ENCODE measurements at regions not wholly inside any gene's neighbourhood (a gene's known extent, or its start where the extent isn't known, plus 50 kb on each side); places are given as distances from the start of the nearest gene placed in this dataset.

DNA sequence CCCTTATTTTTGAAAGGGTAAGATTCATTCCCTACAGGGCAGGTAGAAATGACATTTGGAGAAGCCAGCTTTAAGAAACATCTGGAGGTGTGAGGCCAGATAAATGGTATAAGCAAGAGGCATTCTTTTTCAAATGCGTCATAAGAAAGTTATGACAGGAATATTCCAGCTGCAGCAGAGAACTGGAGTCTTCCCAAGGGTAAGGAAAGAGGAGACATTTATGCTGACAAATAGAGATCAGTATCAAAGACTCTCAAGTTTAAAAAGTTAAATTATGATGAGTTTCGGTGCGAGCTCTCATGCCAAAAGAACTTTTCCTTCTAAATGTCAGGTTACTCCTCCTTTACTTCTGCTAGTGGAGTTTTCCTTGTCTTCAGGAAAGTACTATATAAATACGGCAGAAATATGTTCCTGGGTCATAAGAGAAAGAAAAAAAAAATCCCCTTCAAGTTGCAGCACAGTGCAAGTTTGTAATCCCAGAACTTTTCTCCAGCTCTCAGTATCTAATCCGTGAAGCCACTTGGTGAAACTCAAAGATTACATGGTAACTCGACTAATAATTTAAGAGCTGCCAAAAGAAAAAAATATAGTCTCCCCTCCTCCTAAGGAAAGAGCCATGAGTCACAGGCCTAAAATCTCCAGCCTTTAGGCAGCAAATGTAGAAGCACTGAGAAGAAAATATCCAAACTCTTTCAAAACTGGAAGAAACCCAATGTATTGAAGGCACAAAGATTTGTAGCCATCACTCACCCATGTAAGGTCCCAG is 428.1 kb downstream of the MEIS1 start:
- Histone ChIP-seq H3K27ac (replicated peaks in 1 of 4) (peak overlapping the region; percentile 70 to 83 (median 81)), H3K4me3 (peak overlapping the region in 2 of 4 donors; percentile 6 to 24), H3K27me3 (no peaks in the 10 kb centered on the region), H3K9me3 (no peaks in the 10 kb centered on the region), H3K4me1 (peaks cover 0 to 58% (median 46%) of the 10 kb centered on the region in 4 donors), H3K36me3 (no peaks in the 10 kb centered on the region)
- DNase-seq (ENCODE audit: extremely low spot score): no peak
- peak in 1 of 2 donors; percentile 58 for TF ChIP-seq POLR2AphosphoS5 (IDR thresholded peaks at IDR 0.05)
- TF ChIP-seq EP300 (IDR thresholded peaks at IDR 0.05): no peak
- WGBS: 25% methylated on average over 6 of the region's 6 CpGs
- intact Hi-C loops (cut with DNase I): loop anchor here (10.0 kb wide), 1 partner anchor 278 kb away; no protein-coding TSS in a partner anchor

DNA sequence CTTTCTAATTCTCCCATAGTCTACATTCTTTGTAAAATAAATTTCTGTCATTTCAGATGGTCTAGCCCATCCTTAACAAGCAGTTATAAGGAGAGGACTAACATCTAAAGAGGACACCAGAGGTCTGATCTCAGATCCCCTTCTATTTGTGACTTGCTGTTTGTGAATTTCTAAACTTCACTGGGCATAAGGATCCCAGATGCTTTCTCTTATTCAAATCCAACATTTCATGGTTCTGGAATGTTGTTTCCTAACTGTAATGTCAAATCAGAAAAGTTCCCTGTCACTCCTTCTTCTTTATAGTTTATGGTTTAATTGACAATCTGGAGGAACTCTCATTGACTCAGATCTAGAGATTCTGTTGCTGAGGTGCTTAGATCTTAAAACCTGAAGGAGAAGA is 430.2 kb downstream of the MEIS1 start:
- Histone ChIP-seq H3K4me3 (no peak overlapping the region), H3K27ac (replicated peaks in 1 of 4) (peak overlapping the region in 3 of 4 donors; percentile 70 to 83 (median 80)), H3K4me1 (peaks cover 0 to 58% (median 50%) of the 10 kb centered on the region in 4 donors), H3K9me3 (no peaks in the 10 kb centered on the region), H3K36me3 (no peaks in the 10 kb centered on the region), H3K27me3 (no peaks in the 10 kb centered on the region)
- intact Hi-C loops (cut with DNase I): loop anchor here (10.0 kb wide), 1 partner anchor 280 kb away; no protein-coding TSS in a partner anchor
- no peak for TF ChIP-seq POLR2AphosphoS5 (IDR thresholded peaks at IDR 0.05)
- no peak for TF ChIP-seq EP300 (IDR thresholded peaks at IDR 0.05)
- TF ChIP-seq POLR2A (IDR thresholded peaks at IDR 0.05; ENCODE audit: low read depth): no peak
- TF ChIP-seq, protein P1, sequence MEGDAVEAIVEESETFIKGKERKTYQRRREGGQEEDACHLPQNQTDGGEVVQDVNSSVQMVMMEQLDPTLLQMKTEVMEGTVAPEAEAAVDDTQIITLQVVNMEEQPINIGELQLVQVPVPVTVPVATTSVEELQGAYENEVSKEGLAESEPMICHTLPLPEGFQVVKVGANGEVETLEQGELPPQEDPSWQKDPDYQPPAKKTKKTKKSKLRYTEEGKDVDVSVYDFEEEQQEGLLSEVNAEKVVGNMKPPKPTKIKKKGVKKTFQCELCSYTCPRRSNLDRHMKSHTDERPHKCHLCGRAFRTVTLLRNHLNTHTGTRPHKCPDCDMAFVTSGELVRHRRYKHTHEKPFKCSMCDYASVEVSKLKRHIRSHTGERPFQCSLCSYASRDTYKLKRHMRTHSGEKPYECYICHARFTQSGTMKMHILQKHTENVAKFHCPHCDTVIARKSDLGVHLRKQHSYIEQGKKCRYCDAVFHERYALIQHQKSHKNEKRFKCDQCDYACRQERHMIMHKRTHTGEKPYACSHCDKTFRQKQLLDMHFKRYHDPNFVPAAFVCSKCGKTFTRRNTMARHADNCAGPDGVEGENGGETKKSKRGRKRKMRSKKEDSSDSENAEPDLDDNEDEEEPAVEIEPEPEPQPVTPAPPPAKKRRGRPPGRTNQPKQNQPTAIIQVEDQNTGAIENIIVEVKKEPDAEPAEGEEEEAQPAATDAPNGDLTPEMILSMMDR (IDR thresholded peaks at IDR 0.05): no peak
- DNase-seq (ENCODE audit: extremely low spot score): no peak

DNA sequence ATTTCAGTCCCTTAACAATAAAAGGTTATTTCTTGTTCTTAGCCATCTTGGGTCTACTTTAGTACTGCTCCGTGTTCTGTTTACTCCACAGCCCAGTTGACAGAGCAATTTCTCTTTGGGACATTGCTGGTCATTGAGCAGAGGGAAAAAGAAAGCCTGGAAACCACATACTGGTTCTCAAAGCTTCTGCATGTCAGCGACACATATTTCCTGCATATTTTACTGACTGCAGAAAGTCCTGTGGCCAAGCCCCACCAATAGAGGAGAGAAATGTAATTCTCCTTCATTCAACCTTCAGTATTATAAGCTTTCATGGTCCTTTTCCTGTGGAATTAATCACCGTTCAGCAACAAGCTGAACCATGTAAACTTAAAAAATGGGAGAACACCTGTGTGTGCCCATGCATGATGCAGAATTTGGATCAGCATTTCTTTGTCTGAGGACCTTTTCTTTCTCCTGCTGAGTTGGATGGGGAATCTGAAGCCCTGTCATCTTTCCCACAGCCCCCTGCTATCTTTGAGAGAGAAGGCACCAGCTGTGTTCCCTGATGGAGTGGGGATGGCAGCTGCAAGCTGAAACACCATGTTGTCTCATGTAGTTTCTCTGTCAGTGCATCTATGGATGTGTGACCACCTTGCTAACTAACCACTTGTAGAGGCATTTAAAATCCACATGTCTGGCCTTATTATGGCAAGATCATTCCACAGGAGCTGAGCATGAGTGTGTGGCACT is 431.6 kb downstream of the MEIS1 start:
- no peaks in the 10 kb centered on the region for H3K9me3 ChIP-seq
- WGBS: 42% methylated on average over 3 of the region's 3 CpGs
- TF ChIP-seq EP300 (IDR thresholded peaks at IDR 0.05) (no peak), POLR2AphosphoS5 (IDR thresholded peaks at IDR 0.05) (no peak), POLR2A (IDR thresholded peaks at IDR 0.05; ENCODE audit: low read depth) (no peak)
- TF ChIP-seq, protein P1 (IDR thresholded peaks at IDR 0.05): no peak
- H3K27me3 ChIP-seq: no peaks in the 10 kb centered on the region
- H3K4me3 ChIP-seq: no peak overlapping the region
- peak overlapping the region; percentile 15 to 83 (median 75) for H3K27ac ChIP-seq (replicated peaks in 1 of 4)
- intact Hi-C loops (cut with DNase I): loop anchor here (10.0 kb wide), 1 partner anchor 282 kb away; no protein-coding TSS in a partner anchor
- no peaks in the 10 kb centered on the region for H3K36me3 ChIP-seq
- DNase-seq (ENCODE audit: extremely low spot score): no peak
- peaks cover 0 to 58% (median 50%) of the 10 kb centered on the region in 4 donors for H3K4me1 ChIP-seq

DNA sequence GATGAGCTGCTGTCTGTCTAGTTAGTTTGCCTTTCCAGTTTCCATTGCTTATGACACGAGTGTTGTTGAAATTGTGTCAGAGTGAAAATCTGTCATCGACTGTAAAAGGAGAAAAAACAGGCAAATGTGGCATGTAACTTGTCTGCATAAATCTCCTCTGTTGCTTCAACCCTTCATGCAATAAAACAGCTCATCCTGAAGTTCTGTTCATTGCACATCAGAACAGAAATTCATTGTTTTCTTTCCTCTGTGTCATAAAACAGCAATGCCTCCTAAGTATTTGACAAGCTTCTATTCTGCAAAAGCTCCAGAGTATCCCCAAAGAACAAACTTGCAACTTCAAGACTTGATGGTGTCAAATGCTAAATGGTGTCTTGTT is 432.1 kb downstream of the MEIS1 start:
- no peak for DNase-seq (ENCODE audit: extremely low spot score)
- 45% methylated on average over 2 of the region's 2 CpGs for WGBS
- no peaks in the 10 kb centered on the region for H3K27me3 ChIP-seq
- no peaks in the 10 kb centered on the region for H3K36me3 ChIP-seq
- intact Hi-C loops (cut with DNase I): loop anchor here (10.0 kb wide), 1 partner anchor 282 kb away; no protein-coding TSS in a partner anchor
- H3K4me3 ChIP-seq: no peak overlapping the region
- no peaks in the 10 kb centered on the region for H3K9me3 ChIP-seq
- TF ChIP-seq, protein P1 (IDR thresholded peaks at IDR 0.05): no peak
- TF ChIP-seq POLR2AphosphoS5 (IDR thresholded peaks at IDR 0.05): no peak
- no peak for TF ChIP-seq POLR2A (IDR thresholded peaks at IDR 0.05; ENCODE audit: low read depth)
- no peak for TF ChIP-seq EP300 (IDR thresholded peaks at IDR 0.05)
- peak overlapping the region; percentile 15 to 83 (median 75) for H3K27ac ChIP-seq (replicated peaks in 1 of 4)
- H3K4me1 ChIP-seq: peaks cover 0 to 57% (median 50%) of the 10 kb centered on the region in 4 donors

DNA sequence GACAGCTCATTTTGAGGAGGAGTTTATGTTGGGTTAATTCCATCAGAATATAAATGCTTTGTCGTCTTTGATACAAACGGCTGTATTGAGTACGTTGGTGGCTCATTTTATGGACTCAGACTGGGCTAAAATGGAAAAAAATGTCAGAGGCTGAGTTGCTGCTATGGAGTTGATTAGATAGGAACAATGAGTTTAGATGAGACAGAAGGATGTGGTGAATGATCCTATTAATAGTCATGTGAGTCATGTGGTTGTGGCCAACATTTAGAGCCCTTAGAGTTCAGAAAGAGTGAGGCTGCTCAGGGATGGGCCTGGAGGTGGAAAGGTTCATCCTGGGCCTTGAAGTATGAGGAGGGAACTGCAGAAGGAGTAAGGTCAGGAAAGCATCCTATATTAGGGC is 434.2 kb downstream of the MEIS1 start:
- no peaks in the 10 kb centered on the region for H3K27me3 ChIP-seq
- TF ChIP-seq EP300 (IDR thresholded peaks at IDR 0.05) (no peak), POLR2A (IDR thresholded peaks at IDR 0.05; ENCODE audit: low read depth) (no peak), POLR2AphosphoS5 (IDR thresholded peaks at IDR 0.05) (no peak)
- TF ChIP-seq, protein P1 (IDR thresholded peaks at IDR 0.05): no peak
- WGBS: 74% methylated on average over 3 of the region's 3 CpGs
- DNase-seq (ENCODE audit: extremely low spot score): no peak
- no peaks in the 10 kb centered on the region for H3K9me3 ChIP-seq
- intact Hi-C loops (cut with DNase I): loop anchor here (10.0 kb wide), 1 partner anchor 284 kb away; no protein-coding TSS in a partner anchor
- no peaks in the 10 kb centered on the region for H3K36me3 ChIP-seq
- H3K27ac ChIP-seq (replicated peaks in 1 of 4): no peak overlapping the region
- peaks cover 0 to 52% (median 47%) of the 10 kb centered on the region in 4 donors for H3K4me1 ChIP-seq
- H3K4me3 ChIP-seq: no peak overlapping the region

Measured in esophagus muscularis mucosa (tissue), 4 donors.